GM23248 (cell line): ENCODE measurements at regions not wholly inside any gene's neighbourhood (a gene's known extent, or its start where the extent isn't known, plus 50 kb on each side); places are given as distances from the start of the nearest gene placed in this dataset.

Experiments
- EZH2 ChIP-seq: fragments of 200-600 bp; sonication (generic); IDR thresholded peaks from 2 replicates; pipeline ENCODE4 v1.6.1; 2018; ENCODE audit warnings: antibody characterized with exemption, mild to moderate bottlenecking; ENCODE audit not compliant: insufficient read depth, poor library complexity, severe bottlenecking
- EZH2phosphoT487 ChIP-seq: fragments of 200-600 bp; sonication (generic); IDR thresholded peaks from 2 replicates; pipeline ENCODE4 v1.6.1; 2018; ENCODE audit warnings: antibody characterized with exemption, moderate library complexity, mild to moderate bottlenecking, low read depth; ENCODE audit not compliant: insufficient read depth

GRCh38 chr6:115001731-115002350 is 659.0 kb upstream of the HS3ST5 start:
- TF ChIP-seq EZH2: no peak
- TF ChIP-seq EZH2phosphoT487: no peak
